HTR-8/SVneo (cell line): ENCODE measurements at regions not wholly inside any gene's neighbourhood (a gene's known extent, or its start where the extent isn't known, plus 50 kb on each side); places are given as distances from the start of the nearest gene placed in this dataset.

Experiments used
- DNase-seq: peaks from one replicate; pipeline ENCODE4 v3.0.0; 2011; ENCODE audit warnings: low spot score, mixed read lengths; ENCODE audit not compliant: insufficient read length
- FAIRE-seq: peaks from 2 replicates; lab custom pipeline; 2011; peaks lifted over from hg19 to GRCh38; lab: Jason Lieb, UNC

GRCh38 chr4:3685081-3685645 lies 81.0 kb upstream of the ADRA2C start:
- FAIRE-seq (no peak), DNase-seq (no peak)

DNA sequence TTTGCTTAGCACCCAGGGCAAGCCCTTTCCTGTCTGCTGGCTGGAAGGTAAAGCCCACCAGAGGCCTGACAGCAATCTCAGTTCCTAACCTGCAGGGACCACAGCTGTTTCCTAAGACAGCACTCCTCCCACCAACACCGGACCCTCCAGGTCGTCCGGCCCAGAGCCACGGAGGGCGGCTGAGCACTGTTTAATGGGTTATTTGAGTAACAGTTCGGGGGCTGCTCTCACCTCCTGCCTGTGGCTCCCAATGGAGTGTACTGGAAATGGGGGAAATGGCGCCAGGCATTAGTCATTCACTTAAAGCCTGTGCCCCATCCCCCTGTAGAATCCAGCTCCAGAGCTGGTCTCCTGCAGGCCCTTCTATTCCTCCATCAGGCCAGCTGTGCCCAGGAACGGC lies 81.6 kb upstream of the ADRA2C start:
- no peak for FAIRE-seq
- no peak for DNase-seq

DNA sequence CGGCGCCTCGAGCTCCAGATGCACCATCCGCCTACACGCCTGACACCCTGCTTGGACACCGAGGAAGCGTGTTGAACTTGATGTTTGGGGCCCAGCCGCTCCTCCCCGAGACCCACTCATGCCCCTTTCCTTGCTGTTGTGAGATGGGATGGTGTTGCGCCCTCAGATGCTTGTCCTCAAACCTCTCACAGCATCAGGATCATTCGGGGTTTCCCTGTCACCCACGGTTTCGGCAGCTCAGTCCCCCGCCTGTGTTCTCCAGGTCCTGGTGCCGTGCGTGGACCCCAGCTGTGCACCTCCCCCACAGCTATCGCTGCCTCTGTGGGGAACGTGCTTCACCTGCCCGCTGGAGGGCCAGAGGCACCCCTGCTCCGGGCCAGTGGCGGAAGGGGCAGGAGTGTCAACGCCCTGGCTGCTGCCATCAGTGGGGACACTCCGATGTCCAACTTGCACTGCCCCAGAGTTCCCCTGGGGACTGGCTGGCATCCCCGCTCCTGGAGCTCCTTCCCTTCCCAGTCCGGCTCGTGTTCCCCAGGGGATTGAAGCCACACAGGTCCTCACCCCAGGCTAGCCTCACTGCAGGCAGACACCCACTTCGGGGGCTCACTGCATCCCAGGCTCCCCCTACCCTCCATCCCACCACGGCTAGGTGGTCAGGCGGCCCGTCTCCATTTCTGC lies 82.3 kb upstream of the ADRA2C start:
- no peak for DNase-seq
- no peak for FAIRE-seq

GRCh38 chr4:3683077-3683743 lies 83.0 kb upstream of the ADRA2C start:
- FAIRE-seq = no peak
- DNase-seq = no peak

- FAIRE-seq (no peak), DNase-seq (no peak)
These were observed 83.7 kb upstream of the ADRA2C start for GRCh38 chr4:3682236-3683076.

- FAIRE-seq = no peak
- no peak for DNase-seq
These were observed 85.0 kb upstream of the ADRA2C start for GRCh38 chr4:3681191-3681590.

GRCh38 chr4:3680656-3681055 lies 85.5 kb upstream of the ADRA2C start:
- no peak for FAIRE-seq
- DNase-seq = no peak

DNA sequence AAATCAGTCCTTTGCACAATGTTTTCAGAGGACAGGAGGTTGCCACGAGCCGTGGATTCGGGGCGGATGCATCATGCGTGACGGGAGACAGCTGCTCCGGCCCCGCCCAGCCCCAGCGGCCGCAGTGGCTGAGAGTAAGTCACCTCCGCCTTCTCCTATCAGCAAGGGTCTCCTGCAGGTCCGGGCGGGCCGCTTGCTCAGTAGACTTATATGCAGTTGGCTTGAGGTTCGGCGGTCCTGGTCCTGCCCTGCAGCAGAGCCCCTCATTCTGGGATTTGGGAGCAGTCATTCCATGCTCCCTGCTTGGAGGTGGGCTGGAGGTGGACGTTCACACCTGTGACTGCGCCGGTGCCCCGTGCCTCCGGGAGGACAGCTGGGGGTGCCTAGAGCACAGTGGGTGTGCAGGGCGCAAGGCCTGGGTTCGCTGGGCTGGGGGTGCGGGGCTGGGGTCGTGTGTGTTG lies 86.3 kb upstream of the ADRA2C start:
- FAIRE-seq = no peak
- no peak for DNase-seq

- FAIRE-seq = no peak
- no peak for DNase-seq
These were observed 86.9 kb upstream of the ADRA2C start for GRCh38 chr4:3679071-3679825.

GRCh38 chr4:3677748-3678070 lies 88.5 kb upstream of the ADRA2C start:
- DNase-seq = no peak
- FAIRE-seq = no peak

DNA sequence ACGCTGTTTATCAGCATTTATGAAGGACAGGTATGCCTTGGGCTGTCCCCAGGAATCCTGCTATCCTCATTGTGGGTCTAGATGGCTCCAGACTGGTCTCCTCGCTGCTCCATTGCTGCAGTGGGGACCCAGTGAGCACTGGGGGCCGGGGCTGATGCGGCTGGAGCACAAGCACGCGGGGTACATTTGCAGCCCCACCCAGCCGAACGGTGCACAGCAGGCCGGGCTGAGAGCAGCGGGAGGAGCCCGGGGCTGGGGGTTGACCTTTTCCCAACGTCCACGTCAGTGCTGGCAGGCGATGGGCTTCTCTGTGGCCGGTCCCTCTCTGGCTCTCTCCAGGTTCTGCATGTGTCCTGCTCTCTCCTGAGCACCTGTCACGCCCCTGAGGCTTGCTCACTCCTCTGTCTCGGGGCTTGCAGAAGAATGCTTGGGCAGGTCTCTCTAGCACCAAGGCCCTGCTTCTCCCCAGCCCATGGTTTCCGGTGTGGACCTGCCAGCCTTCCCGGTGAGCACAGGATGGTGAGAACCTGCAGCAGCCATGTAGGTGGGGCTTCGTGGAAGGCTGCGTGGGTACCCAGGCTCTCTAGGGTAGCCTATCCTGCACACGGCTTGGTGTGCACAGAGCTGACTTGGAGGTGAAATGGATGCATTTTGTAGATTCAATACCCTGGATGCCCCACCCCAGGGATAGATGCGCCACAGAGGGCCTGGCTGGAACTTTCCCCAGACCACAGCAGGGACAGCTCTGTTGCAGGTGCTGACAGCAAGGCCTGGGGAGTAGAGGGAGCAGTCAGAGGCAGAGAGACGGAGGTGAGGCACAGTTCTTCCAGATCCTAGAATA lies 89.1 kb upstream of the ADRA2C start:
- no peak for DNase-seq
- no peak for FAIRE-seq

DNA sequence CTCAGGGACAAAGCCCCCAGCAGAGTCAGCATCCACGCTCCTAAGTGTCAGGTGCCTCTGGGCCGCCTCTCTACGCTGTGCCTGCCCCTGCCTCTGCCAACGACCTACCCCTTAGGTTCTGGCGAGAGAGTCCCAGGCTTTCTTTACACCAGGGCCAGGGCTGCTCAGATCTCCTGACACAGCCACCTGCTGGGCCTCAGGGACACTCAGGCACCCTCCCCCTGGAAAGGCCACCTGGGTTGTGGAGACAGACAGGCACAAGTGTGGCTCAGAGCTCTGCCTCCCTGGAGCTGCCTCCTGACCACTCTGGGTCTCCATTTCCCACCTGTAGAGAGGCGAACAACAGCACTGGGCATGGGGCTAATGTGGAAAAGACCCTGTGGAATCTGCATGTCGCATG lies 90.0 kb upstream of the ADRA2C start:
- DNase-seq (no peak), FAIRE-seq (no peak)

- no peak for FAIRE-seq
- no peak for DNase-seq
These were observed 90.7 kb upstream of the ADRA2C start for GRCh38 chr4:3675251-3676115.

DNA sequence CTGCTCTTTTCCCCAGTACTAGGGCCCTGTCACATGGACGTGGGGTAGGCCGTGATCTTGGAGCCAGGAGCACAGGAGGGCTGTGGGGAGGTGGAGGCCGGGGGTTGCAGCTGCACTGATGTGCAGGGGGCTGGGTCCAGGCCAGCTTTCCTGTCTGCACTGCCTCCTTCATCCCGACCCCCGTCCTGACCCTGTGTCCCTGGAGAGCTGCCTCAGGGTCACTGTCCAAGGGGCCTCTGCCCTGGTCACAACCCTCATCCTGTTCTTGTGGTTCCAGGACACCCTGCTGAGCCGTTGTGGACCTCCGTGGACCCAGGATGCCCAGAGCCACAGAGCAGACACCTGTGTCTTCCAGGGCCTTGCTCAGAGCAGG lies 91.7 kb upstream of the ADRA2C start:
- DNase-seq (no peak), FAIRE-seq (no peak)

DNA sequence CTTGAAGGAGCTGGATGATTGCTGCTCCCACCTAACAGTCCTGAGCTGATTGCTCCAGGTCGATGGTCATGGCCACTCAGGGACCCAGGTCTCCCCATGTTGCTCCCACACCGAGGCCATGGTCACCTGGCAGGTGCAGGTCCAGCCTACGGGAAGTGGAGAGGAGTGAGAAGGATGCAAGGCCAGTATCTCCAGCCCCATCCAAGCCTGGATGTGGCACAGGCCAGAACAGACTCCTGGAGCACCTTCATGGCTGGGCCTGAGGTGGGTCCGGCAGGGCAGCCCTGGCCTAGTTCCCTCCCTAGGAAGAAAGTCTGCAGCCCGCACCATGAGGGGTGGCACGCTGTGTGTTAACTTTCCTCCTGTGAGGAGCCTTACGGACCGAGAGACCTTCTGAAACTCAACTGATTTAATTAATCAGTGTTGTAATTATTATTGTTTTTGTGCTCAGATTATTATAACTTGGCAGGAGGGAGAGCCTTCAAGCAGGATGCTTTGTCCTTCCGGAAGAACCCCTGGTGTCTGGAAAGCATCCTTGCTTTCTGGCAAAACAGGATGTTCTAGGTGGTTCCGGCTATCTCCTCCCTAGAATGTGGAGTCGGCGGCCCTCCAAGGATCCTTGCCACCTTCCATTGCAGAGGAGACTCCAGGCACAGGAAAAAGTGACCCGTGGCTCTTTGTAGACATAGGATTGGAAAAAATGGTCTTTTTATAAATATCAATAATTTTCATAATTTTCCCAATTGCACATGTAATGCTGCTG lies 92.3 kb upstream of the ADRA2C start:
- FAIRE-seq (no peak), DNase-seq (no peak)

DNA sequence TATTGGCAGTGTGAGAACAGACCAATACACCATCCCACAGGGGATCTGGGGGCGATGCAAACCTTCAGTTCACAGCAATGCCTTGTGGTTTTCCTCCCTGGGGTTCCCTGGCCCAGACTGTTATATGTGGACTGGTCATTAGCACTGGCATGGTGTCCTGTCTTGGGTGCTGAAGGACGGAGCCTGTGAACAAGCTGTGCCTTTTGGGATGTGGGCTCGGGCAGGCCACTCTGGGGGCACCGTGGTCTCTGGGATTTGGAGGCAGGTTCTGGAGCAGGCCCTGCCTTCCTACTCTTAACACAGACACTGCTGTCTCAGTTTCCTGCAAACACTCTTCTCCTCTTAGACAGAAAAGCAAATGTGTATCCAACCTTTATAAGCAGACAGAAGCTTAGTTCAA lies 93.0 kb upstream of the ADRA2C start:
- DNase-seq (no peak), FAIRE-seq (no peak)

- DNase-seq = no peak
- no peak for FAIRE-seq
These were observed 93.7 kb upstream of the ADRA2C start for GRCh38 chr4:3672465-3672831.
